ENCODE measurements at regions not wholly inside any gene's neighbourhood (a gene's known extent, or its start where the extent isn't known, plus 50 kb on each side); places are given as distances from the start of the nearest gene placed in this dataset.

- Histone ChIP-seq H3K9me3 (ENCODE audit: control insufficient read depth in 5 of 5, low read length in 5 of 5) (peaks cover 0 to 3% (median 0%) of the 10 kb centered on the region in 5 donors), H3K27me3 (ENCODE audit: control insufficient read depth in 5 of 5, insufficient read depth in 4 of 5, low read length in 5 of 5) (no peaks in the 10 kb centered on the region), H3K27ac (ENCODE audit: low read depth, low read length) (no peak overlapping the region), H3K9ac (ENCODE audit: low read length in 5 of 5) (no peak overlapping the region), H3K4me3 (ENCODE audit: low read depth in 1 of 5, low read length in 5 of 5) (no peak overlapping the region), H3K4me1 (ENCODE audit: control insufficient read depth in 5 of 5, insufficient read depth in 5 of 5, low read length in 5 of 5) (no peaks in the 10 kb centered on the region), H3K36me3 (ENCODE audit: control insufficient read depth in 5 of 5, insufficient read depth in 5 of 5, low read length in 5 of 5) (no peaks in the 10 kb centered on the region)
These were observed 521.3 kb upstream of the LRRC4C start for GRCh38 chr11:41980741-41981140.

- Histone ChIP-seq H3K9me3 (ENCODE audit: control insufficient read depth in 5 of 5, low read length in 5 of 5) (peaks cover 0 to 3% (median 0%) of the 10 kb centered on the region in 5 donors), H3K4me3 (ENCODE audit: low read depth in 1 of 5, low read length in 5 of 5) (no peak overlapping the region), H3K4me1 (ENCODE audit: control insufficient read depth in 5 of 5, insufficient read depth in 5 of 5, low read length in 5 of 5) (no peaks in the 10 kb centered on the region), H3K36me3 (ENCODE audit: control insufficient read depth in 5 of 5, insufficient read depth in 5 of 5, low read length in 5 of 5) (no peaks in the 10 kb centered on the region), H3K27me3 (ENCODE audit: control insufficient read depth in 5 of 5, insufficient read depth in 4 of 5, low read length in 5 of 5) (no peaks in the 10 kb centered on the region), H3K27ac (ENCODE audit: low read depth, low read length) (no peak overlapping the region), H3K9ac (ENCODE audit: low read length in 5 of 5) (no peak overlapping the region)
These were observed 522.8 kb upstream of the LRRC4C start for GRCh38 chr11:41982276-41982675.

GRCh38 chr11:41982975-41983374, 523.5 kb upstream of the LRRC4C start:
- no peaks in the 10 kb centered on the region for H3K4me1 ChIP-seq (ENCODE audit: control insufficient read depth in 5 of 5, insufficient read depth in 5 of 5, low read length in 5 of 5)
- H3K27ac ChIP-seq (ENCODE audit: low read depth, low read length), result no peak overlapping the region
- H3K9me3 ChIP-seq (ENCODE audit: control insufficient read depth in 5 of 5, low read length in 5 of 5), result peaks cover 0 to 3% (median 0%) of the 10 kb centered on the region in 5 donors
- no peaks in the 10 kb centered on the region for H3K27me3 ChIP-seq (ENCODE audit: control insufficient read depth in 5 of 5, insufficient read depth in 4 of 5, low read length in 5 of 5)
- no peaks in the 10 kb centered on the region for H3K36me3 ChIP-seq (ENCODE audit: control insufficient read depth in 5 of 5, insufficient read depth in 5 of 5, low read length in 5 of 5)
- no peak overlapping the region for H3K4me3 ChIP-seq (ENCODE audit: low read depth in 1 of 5, low read length in 5 of 5)
- H3K9ac ChIP-seq (ENCODE audit: low read length in 5 of 5), result no peak overlapping the region

GRCh38 chr11:41983475-41983874, 524.0 kb upstream of the LRRC4C start:
- Histone ChIP-seq H3K9me3 (ENCODE audit: control insufficient read depth in 5 of 5, low read length in 5 of 5) (no peaks in the 10 kb centered on the region), H3K27me3 (ENCODE audit: control insufficient read depth in 5 of 5, insufficient read depth in 4 of 5, low read length in 5 of 5) (no peaks in the 10 kb centered on the region), H3K4me1 (ENCODE audit: control insufficient read depth in 5 of 5, insufficient read depth in 5 of 5, low read length in 5 of 5) (no peaks in the 10 kb centered on the region), H3K36me3 (ENCODE audit: control insufficient read depth in 5 of 5, insufficient read depth in 5 of 5, low read length in 5 of 5) (no peaks in the 10 kb centered on the region), H3K4me3 (ENCODE audit: low read depth in 1 of 5, low read length in 5 of 5) (no peak overlapping the region), H3K9ac (ENCODE audit: low read length in 5 of 5) (no peak overlapping the region), H3K27ac (ENCODE audit: low read depth, low read length) (no peak overlapping the region)

- Histone ChIP-seq H3K27ac (ENCODE audit: low read depth, low read length) (no peak overlapping the region), H3K27me3 (ENCODE audit: control insufficient read depth in 5 of 5, insufficient read depth in 4 of 5, low read length in 5 of 5) (no peaks in the 10 kb centered on the region), H3K4me1 (ENCODE audit: control insufficient read depth in 5 of 5, insufficient read depth in 5 of 5, low read length in 5 of 5) (no peaks in the 10 kb centered on the region)
These were observed 524.6 kb upstream of the LRRC4C start for GRCh38 chr11:41984023-41984422.

GRCh38 chr11:41985799-41986198, 526.3 kb upstream of the LRRC4C start:
- Histone ChIP-seq H3K9me3 (ENCODE audit: control insufficient read depth in 5 of 5, low read length in 5 of 5) (no peaks in the 10 kb centered on the region), H3K4me3 (ENCODE audit: low read depth in 1 of 5, low read length in 5 of 5) (no peak overlapping the region), H3K27me3 (ENCODE audit: control insufficient read depth in 5 of 5, insufficient read depth in 4 of 5, low read length in 5 of 5) (no peaks in the 10 kb centered on the region)

More at GRCh38 chr11:41984023-41984422, 524.6 kb upstream of the LRRC4C start:
- Histone ChIP-seq H3K9me3 (ENCODE audit: control insufficient read depth in 5 of 5, low read length in 5 of 5) (no peaks in the 10 kb centered on the region), H3K9ac (ENCODE audit: low read length in 5 of 5) (no peak overlapping the region), H3K4me3 (ENCODE audit: low read depth in 1 of 5, low read length in 5 of 5) (no peak overlapping the region), H3K36me3 (ENCODE audit: control insufficient read depth in 5 of 5, insufficient read depth in 5 of 5, low read length in 5 of 5) (no peaks in the 10 kb centered on the region)

GRCh38 chr11:41988951-41989572, 529.6 kb upstream of the LRRC4C start:
- Histone ChIP-seq H3K9me3 (ENCODE audit: control insufficient read depth in 5 of 5, low read length in 5 of 5) (no peaks in the 10 kb centered on the region), H3K9ac (ENCODE audit: low read length in 5 of 5) (no peak overlapping the region), H3K4me3 (ENCODE audit: low read depth in 1 of 5, low read length in 5 of 5) (no peak overlapping the region), H3K36me3 (ENCODE audit: control insufficient read depth in 5 of 5, insufficient read depth in 5 of 5, low read length in 5 of 5) (no peaks in the 10 kb centered on the region), H3K27ac (ENCODE audit: low read depth, low read length) (no peak overlapping the region), H3K27me3 (ENCODE audit: control insufficient read depth in 5 of 5, insufficient read depth in 4 of 5, low read length in 5 of 5) (no peaks in the 10 kb centered on the region), H3K4me1 (ENCODE audit: control insufficient read depth in 5 of 5, insufficient read depth in 5 of 5, low read length in 5 of 5) (no peaks in the 10 kb centered on the region)

More at GRCh38 chr11:41985799-41986198, 526.3 kb upstream of the LRRC4C start:
- Histone ChIP-seq H3K27ac (ENCODE audit: low read depth, low read length) (no peak overlapping the region), H3K36me3 (ENCODE audit: control insufficient read depth in 5 of 5, insufficient read depth in 5 of 5, low read length in 5 of 5) (no peaks in the 10 kb centered on the region), H3K4me1 (ENCODE audit: control insufficient read depth in 5 of 5, insufficient read depth in 5 of 5, low read length in 5 of 5) (no peaks in the 10 kb centered on the region), H3K9ac (ENCODE audit: low read length in 5 of 5) (no peak overlapping the region)

GRCh38 chr11:41989823-41990380, 530.5 kb upstream of the LRRC4C start:
- no peaks in the 10 kb centered on the region for H3K9me3 ChIP-seq (ENCODE audit: control insufficient read depth in 5 of 5, low read length in 5 of 5)
- H3K4me3 ChIP-seq (ENCODE audit: low read depth in 1 of 5, low read length in 5 of 5), result no peak overlapping the region
- no peaks in the 10 kb centered on the region for H3K36me3 ChIP-seq (ENCODE audit: control insufficient read depth in 5 of 5, insufficient read depth in 5 of 5, low read length in 5 of 5)
- H3K27ac ChIP-seq (ENCODE audit: low read depth, low read length), result no peak overlapping the region
- no peaks in the 10 kb centered on the region for H3K4me1 ChIP-seq (ENCODE audit: control insufficient read depth in 5 of 5, insufficient read depth in 5 of 5, low read length in 5 of 5)
- H3K9ac ChIP-seq (ENCODE audit: low read length in 5 of 5), result no peak overlapping the region
- H3K27me3 ChIP-seq (ENCODE audit: control insufficient read depth in 5 of 5, insufficient read depth in 4 of 5, low read length in 5 of 5), result no peaks in the 10 kb centered on the region

GRCh38 chr11:41996533-41996932, 537.1 kb upstream of the LRRC4C start:
- no peaks in the 10 kb centered on the region for H3K27me3 ChIP-seq (ENCODE audit: control insufficient read depth in 5 of 5, insufficient read depth in 4 of 5, low read length in 5 of 5)
- H3K9me3 ChIP-seq (ENCODE audit: control insufficient read depth in 5 of 5, low read length in 5 of 5), result no peaks in the 10 kb centered on the region
- H3K9ac ChIP-seq (ENCODE audit: low read length in 5 of 5), result no peak overlapping the region
- no peak overlapping the region for H3K4me3 ChIP-seq (ENCODE audit: low read depth in 1 of 5, low read length in 5 of 5)
- H3K27ac ChIP-seq (ENCODE audit: low read depth, low read length), result no peak overlapping the region
- peaks cover 0 to 6% (median 0%) of the 10 kb centered on the region in 5 donors for H3K4me1 ChIP-seq (ENCODE audit: control insufficient read depth in 5 of 5, insufficient read depth in 5 of 5, low read length in 5 of 5)
- H3K36me3 ChIP-seq (ENCODE audit: control insufficient read depth in 5 of 5, insufficient read depth in 5 of 5, low read length in 5 of 5), result no peaks in the 10 kb centered on the region

GRCh38 chr11:41997844-41998401, 538.5 kb upstream of the LRRC4C start:
- Histone ChIP-seq H3K27ac (ENCODE audit: low read depth, low read length) (no peak overlapping the region), H3K9me3 (ENCODE audit: control insufficient read depth in 5 of 5, low read length in 5 of 5) (no peaks in the 10 kb centered on the region), H3K9ac (ENCODE audit: low read length in 5 of 5) (no peak overlapping the region), H3K4me3 (ENCODE audit: low read depth in 1 of 5, low read length in 5 of 5) (no peak overlapping the region), H3K27me3 (ENCODE audit: control insufficient read depth in 5 of 5, insufficient read depth in 4 of 5, low read length in 5 of 5) (no peaks in the 10 kb centered on the region), H3K36me3 (ENCODE audit: control insufficient read depth in 5 of 5, insufficient read depth in 5 of 5, low read length in 5 of 5) (no peaks in the 10 kb centered on the region), H3K4me1 (ENCODE audit: control insufficient read depth in 5 of 5, insufficient read depth in 5 of 5, low read length in 5 of 5) (peaks cover 0 to 13% (median 0%) of the 10 kb centered on the region in 5 donors)
